Upper lobe of left lung (tissue), 4 donors: ENCODE measurements at regions not wholly inside any gene's neighbourhood (a gene's known extent, or its start where the extent isn't known, plus 50 kb on each side); places are given as distances from the start of the nearest gene placed in this dataset.

Source experiments
- CTCF ChIP-seq, 6 experiments: fragments of 450-650 bp in 4 of 6; fragments of 200-600 bp in 2 of 6; sonication (generic) in 2 of 6; IDR thresholded peaks; one replicate each; pipeline ENCODE4 v1.5.1; 2016 to 2019; ENCODE audit warnings: antibody characterized with exemption in 6 of 6
- EP300 ChIP-seq, 4 donors: sonication (generic); formaldehyde crosslinking; IDR thresholded peaks; one replicate each; pipeline ENCODE4 v1.5.1; 2017; ENCODE audit warnings: antibody characterized with exemption in 4 of 4, control low read depth in 2 of 4
- POLR2A ChIP-seq, 4 donors: fragments of 450-650 bp; IDR thresholded peaks; one replicate each; pipeline ENCODE4 v1.5.1; 2016 to 2017; ENCODE audit warnings: antibody characterized with exemption in 4 of 4, mild to moderate bottlenecking in 2 of 4
- POLR2AphosphoS5 ChIP-seq, 2 donors: sonication (generic); formaldehyde crosslinking; IDR thresholded peaks; one replicate each; pipeline ENCODE4 v1.5.1; 2017; ENCODE audit warnings: antibody characterized with exemption in 2 of 2

GRCh38 chr2:194709840-194710239 lies 947.2 kb upstream of the SLC39A10 start:
- TF ChIP-seq POLR2A (IDR thresholded peaks at IDR 0.05) (no peak), CTCF (IDR thresholded peaks at IDR 0.05) (no peak), POLR2AphosphoS5 (IDR thresholded peaks at IDR 0.05) (no peak), EP300 (IDR thresholded peaks at IDR 0.05) (no peak)
